OCI-LY1 (cell line): ENCODE measurements at regions not wholly inside any gene's neighbourhood (a gene's known extent, or its start where the extent isn't known, plus 50 kb on each side); places are given as distances from the start of the nearest gene placed in this dataset.

Source experiments
- H2AFZ ChIP-seq: fragments of 200-600 bp; sonication (generic), shearing (Covaris generic); 2 replicates; pipeline ENCODE4 v1.6.0; 2014; ENCODE audit warnings: antibody characterized with exemption, mild to moderate bottlenecking, low read length
- H3F3A ChIP-seq: fragments of 200-600 bp; sonication (generic), shearing (Covaris generic); 2 replicates; pipeline ENCODE4 v1.6.0; 2014; ENCODE audit warnings: mild to moderate bottlenecking, antibody characterized with exemption, low read length, moderate library complexity; ENCODE audit not compliant: insufficient read depth
- H3K27ac ChIP-seq: fragments of 200-600 bp; sonication (generic); 2 replicates; pipeline ENCODE4 v1.5.1; 2014; ENCODE audit warnings: low read length, mixed run types, mild to moderate bottlenecking, low read depth; ENCODE audit not compliant: poor library complexity, severe bottlenecking
- H3K27me3 ChIP-seq: fragments of 200-600 bp; sonication (generic); 2 replicates; pipeline ENCODE4 v1.6.0; 2014; ENCODE audit warnings: antibody characterized with exemption, mild to moderate bottlenecking, low read length, moderate library complexity; ENCODE audit not compliant: insufficient read depth
- H3K36me3 ChIP-seq: fragments of 200-600 bp; sonication (generic); 2 replicates; pipeline ENCODE4 v1.6.1; 2014; ENCODE audit warnings: mild to moderate bottlenecking, antibody characterized with exemption, low read length, moderate library complexity, mixed read lengths; ENCODE audit not compliant: insufficient read depth
- H3K4me1 ChIP-seq: fragments of 200-600 bp; sonication (generic); 2 replicates; pipeline ENCODE4 v1.5.1; 2014; ENCODE audit warnings: mild to moderate bottlenecking, low read length, moderate library complexity; ENCODE audit not compliant: insufficient read depth, severe bottlenecking
- H3K4me2 ChIP-seq: fragments of 200-600 bp; sonication (generic), shearing (Covaris generic); 2 replicates; pipeline ENCODE4 v1.6.1; 2014; ENCODE audit warnings: low read length
- H3K4me3 ChIP-seq: fragments of 200-600 bp; sonication (generic); 2 replicates; pipeline ENCODE4 v1.5.1; 2014; ENCODE audit warnings: low read length, low read depth, mild to moderate bottlenecking, mixed read lengths; ENCODE audit not compliant: poor library complexity, severe bottlenecking
- H3K79me2 ChIP-seq: fragments of 200-600 bp; shearing (Covaris generic); 2 replicates; pipeline ENCODE4 v1.6.1; 2016; ENCODE audit warnings: mixed run types, low read length, mixed read lengths; ENCODE audit not compliant: insufficient read depth
- H3K9ac ChIP-seq: fragments of 200-600 bp; sonication (generic), shearing (Covaris generic); 2 replicates; pipeline ENCODE4 v1.6.1; 2014; ENCODE audit warnings: mild to moderate bottlenecking, low read length, mixed read lengths
- H3K9me2 ChIP-seq: fragments of 200-600 bp; sonication (generic), shearing (Covaris generic); 2 replicates; pipeline ENCODE4 v1.6.1; 2014; ENCODE audit warnings: low read depth, mild to moderate bottlenecking, low read length, mixed read lengths
- H3K9me3 ChIP-seq: fragments of 200-600 bp; shearing (Covaris generic); 2 replicates; pipeline ENCODE4 v1.6.1; 2014; ENCODE audit warnings: low read length, mixed read lengths
- H4K20me1 ChIP-seq: fragments of 200-600 bp; sonication (generic), shearing (Covaris generic); 2 replicates; pipeline ENCODE4 v1.6.0; 2016; ENCODE audit warnings: mild to moderate bottlenecking, low read length; ENCODE audit not compliant: insufficient read depth
- EZH2 ChIP-seq: fragments of 200-600 bp; sonication (generic), shearing (Covaris generic); IDR thresholded peaks from 2 replicates; pipeline ENCODE4 v1.8.0; 2017; ENCODE audit warnings: borderline replicate concordance, mixed run types, mild to moderate bottlenecking, antibody characterized with exemption, low read length, moderate library complexity, mixed read lengths
- TF ChIP-seq, protein P1 (sequence below): fragments of 200-600 bp; sonication (generic), shearing (Covaris generic); IDR thresholded peaks from 2 replicates; pipeline ENCODE4 v1.5.1; 2017; ENCODE audit warnings: mild to moderate bottlenecking, antibody characterized with exemption, low read length, moderate library complexity, mixed read lengths

- Histone ChIP-seq H3K27ac (no peak overlapping the region), H3K9ac (no peak overlapping the region), H3K4me1 (no peaks in the 10 kb centered on the region), H3K9me2 (no peaks in the 10 kb centered on the region), H2AFZ (no peak overlapping the region), H3K79me2 (no peaks in the 10 kb centered on the region), H3K9me3 (no peaks in the 10 kb centered on the region), H3K36me3 (no peaks in the 10 kb centered on the region), H3F3A (no peaks in the 10 kb centered on the region), H4K20me1 (no peaks in the 10 kb centered on the region), H3K4me2 (no peak overlapping the region), H3K4me3 (no peak overlapping the region), H3K27me3 (no peaks in the 10 kb centered on the region)
- TF ChIP-seq, protein P1, sequence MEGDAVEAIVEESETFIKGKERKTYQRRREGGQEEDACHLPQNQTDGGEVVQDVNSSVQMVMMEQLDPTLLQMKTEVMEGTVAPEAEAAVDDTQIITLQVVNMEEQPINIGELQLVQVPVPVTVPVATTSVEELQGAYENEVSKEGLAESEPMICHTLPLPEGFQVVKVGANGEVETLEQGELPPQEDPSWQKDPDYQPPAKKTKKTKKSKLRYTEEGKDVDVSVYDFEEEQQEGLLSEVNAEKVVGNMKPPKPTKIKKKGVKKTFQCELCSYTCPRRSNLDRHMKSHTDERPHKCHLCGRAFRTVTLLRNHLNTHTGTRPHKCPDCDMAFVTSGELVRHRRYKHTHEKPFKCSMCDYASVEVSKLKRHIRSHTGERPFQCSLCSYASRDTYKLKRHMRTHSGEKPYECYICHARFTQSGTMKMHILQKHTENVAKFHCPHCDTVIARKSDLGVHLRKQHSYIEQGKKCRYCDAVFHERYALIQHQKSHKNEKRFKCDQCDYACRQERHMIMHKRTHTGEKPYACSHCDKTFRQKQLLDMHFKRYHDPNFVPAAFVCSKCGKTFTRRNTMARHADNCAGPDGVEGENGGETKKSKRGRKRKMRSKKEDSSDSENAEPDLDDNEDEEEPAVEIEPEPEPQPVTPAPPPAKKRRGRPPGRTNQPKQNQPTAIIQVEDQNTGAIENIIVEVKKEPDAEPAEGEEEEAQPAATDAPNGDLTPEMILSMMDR = no peak
- TF ChIP-seq EZH2 = no peak
These were observed 142.6 kb downstream of the AASDH start for GRCh38 chr4:56244681-56245080.

- Histone ChIP-seq H3K4me1 (no peaks in the 10 kb centered on the region), H3K4me3 (no peak overlapping the region), H2AFZ (no peak overlapping the region), H3K27me3 (no peaks in the 10 kb centered on the region), H3K4me2 (no peak overlapping the region), H3K36me3 (no peaks in the 10 kb centered on the region), H3K9ac (no peak overlapping the region), H3F3A (no peaks in the 10 kb centered on the region), H3K79me2 (no peaks in the 10 kb centered on the region), H3K9me3 (no peaks in the 10 kb centered on the region), H3K9me2 (no peaks in the 10 kb centered on the region), H3K27ac (no peak overlapping the region), H4K20me1 (no peaks in the 10 kb centered on the region)
- TF ChIP-seq, protein P1 = no peak
- TF ChIP-seq EZH2 = no peak
These were observed 144.2 kb downstream of the AASDH start for GRCh38 chr4:56243107-56243506.

GRCh38 chr4:56241500-56241899 is 145.8 kb downstream of the AASDH start:
- no peak overlapping the region for H3K9ac ChIP-seq

More at GRCh38 chr4:56241500-56241899, 145.8 kb downstream of the AASDH start:
- Histone ChIP-seq H3K79me2 (no peaks in the 10 kb centered on the region), H3K27me3 (no peaks in the 10 kb centered on the region), H3K4me2 (no peak overlapping the region), H4K20me1 (no peaks in the 10 kb centered on the region), H3K4me1 (no peaks in the 10 kb centered on the region), H3K9me3 (no peaks in the 10 kb centered on the region), H3K9me2 (no peaks in the 10 kb centered on the region), H3K4me3 (no peak overlapping the region), H3F3A (no peaks in the 10 kb centered on the region), H3K27ac (no peak overlapping the region), H2AFZ (no peak overlapping the region), H3K36me3 (no peaks in the 10 kb centered on the region)
- TF ChIP-seq EZH2 = no peak
- TF ChIP-seq, protein P1 = no peak
